ENCODE measurements at regions not wholly inside any gene's neighbourhood (a gene's known extent, or its start where the extent isn't known, plus 50 kb on each side); places are given as distances from the start of the nearest gene placed in this dataset.

- H3K9me3 ChIP-seq (ENCODE audit: control insufficient read depth, low read depth, low read length) = no peaks in the 10 kb centered on the region
- dilution Hi-C loops (cut with MboI; ENCODE audit: extremely low pct_ligation_motif_present, low sequenced_read_pairs) = no loop called here
- TF ChIP-seq CTCF (optimal IDR thresholded peaks at IDR 0.05 in 1 of 3, IDR thresholded peaks at IDR 0.05 in 1 of 3, conservative IDR thresholded peaks at IDR 0.05 in 1 of 3; ENCODE audit: extremely low read depth in 1 of 3, insufficient read depth in 2 of 3, low read length in 3 of 3) (no peak), EZH2 (IDR thresholded peaks at IDR 0.05; ENCODE audit: low read length) (no peak)
- H3K4me2 ChIP-seq (ENCODE audit: control insufficient read depth, extremely low read depth, insufficient read depth, low read depth, low read length) = no peak overlapping the region
- no peaks in the 10 kb centered on the region for H3K36me3 ChIP-seq (ENCODE audit: control insufficient read depth in 2 of 2, extremely low read depth in 1 of 2, insufficient read depth in 2 of 2, low read length in 2 of 2)
- no peak overlapping the region for H3K4me3 ChIP-seq (ENCODE audit: control insufficient read depth in 2 of 3, extremely low read depth in 1 of 3, insufficient read depth in 2 of 3, low read depth in 1 of 3, low read length in 3 of 3)
- no peaks in the 10 kb centered on the region for H3K27me3 ChIP-seq (ENCODE audit: control insufficient read depth, extremely low read depth, insufficient read depth, low read length)
- H3K9ac ChIP-seq (ENCODE audit: control insufficient read depth, extremely low read depth, insufficient read depth, low read length) = no peak overlapping the region
- no peaks in the 10 kb centered on the region for H3K4me1 ChIP-seq (ENCODE audit: control insufficient read depth, extremely low read depth, insufficient read depth, low read length)
- DNase-seq (ENCODE audit: low read depth, low spot score) (no peak), FAIRE-seq (no peak)
- no peak overlapping the region for H2AFZ ChIP-seq (ENCODE audit: control insufficient read depth, low read length)
- no peak overlapping the region for H3K27ac ChIP-seq (ENCODE audit: control insufficient read depth, insufficient read depth, low read length)
- no peaks in the 10 kb centered on the region for H3K79me2 ChIP-seq (ENCODE audit: control insufficient read depth, insufficient read depth, low read length)
- H3K9me1 ChIP-seq (ENCODE audit: control insufficient read depth, extremely low read depth, insufficient read depth, low read length) = no peaks in the 10 kb centered on the region
- no peaks in the 10 kb centered on the region for H4K20me1 ChIP-seq (ENCODE audit: control insufficient read depth, extremely low read depth, insufficient read depth, low read length)
Measured at GRCh38 chr7:118328505-118329211, 104.2 kb downstream of the ANKRD7 start.

- no peaks in the 10 kb centered on the region for H3K9me1 ChIP-seq (ENCODE audit: control insufficient read depth, extremely low read depth, insufficient read depth, low read length)
- H3K9ac ChIP-seq (ENCODE audit: control insufficient read depth, extremely low read depth, insufficient read depth, low read length) = no peak overlapping the region
- no peak for FAIRE-seq
- H2AFZ ChIP-seq (ENCODE audit: control insufficient read depth, low read length) = no peak overlapping the region
- H3K9me3 ChIP-seq (ENCODE audit: control insufficient read depth, low read depth, low read length) = no peaks in the 10 kb centered on the region
- H3K4me1 ChIP-seq (ENCODE audit: control insufficient read depth, extremely low read depth, insufficient read depth, low read length) = no peaks in the 10 kb centered on the region
- no peak overlapping the region for H3K27ac ChIP-seq (ENCODE audit: control insufficient read depth, insufficient read depth, low read length)
- no peaks in the 10 kb centered on the region for H3K36me3 ChIP-seq (ENCODE audit: control insufficient read depth in 2 of 2, extremely low read depth in 1 of 2, insufficient read depth in 2 of 2, low read length in 2 of 2)
- TF ChIP-seq EZH2 (IDR thresholded peaks at IDR 0.05; ENCODE audit: low read length) = no peak
- TF ChIP-seq CTCF (optimal IDR thresholded peaks at IDR 0.05 in 1 of 3, IDR thresholded peaks at IDR 0.05 in 1 of 3, conservative IDR thresholded peaks at IDR 0.05 in 1 of 3; ENCODE audit: extremely low read depth in 1 of 3, insufficient read depth in 2 of 3, low read length in 3 of 3) = no peak
- DNase-seq (ENCODE audit: low read depth, low spot score) = no peak
- dilution Hi-C loops (cut with MboI; ENCODE audit: extremely low pct_ligation_motif_present, low sequenced_read_pairs) = no loop called here
- no peak overlapping the region for H3K4me3 ChIP-seq (ENCODE audit: control insufficient read depth in 2 of 3, extremely low read depth in 1 of 3, insufficient read depth in 2 of 3, low read depth in 1 of 3, low read length in 3 of 3)
- no peaks in the 10 kb centered on the region for H3K27me3 ChIP-seq (ENCODE audit: control insufficient read depth, extremely low read depth, insufficient read depth, low read length)
- no peak overlapping the region for H3K4me2 ChIP-seq (ENCODE audit: control insufficient read depth, extremely low read depth, insufficient read depth, low read depth, low read length)
- no peaks in the 10 kb centered on the region for H4K20me1 ChIP-seq (ENCODE audit: control insufficient read depth, extremely low read depth, insufficient read depth, low read length)
- no peaks in the 10 kb centered on the region for H3K79me2 ChIP-seq (ENCODE audit: control insufficient read depth, insufficient read depth, low read length)
Measured at GRCh38 chr7:118330388-118330787, 105.9 kb downstream of the ANKRD7 start.

All from keratinocyte (primary cell).